Liver (tissue), 2 donors: ENCODE measurements at regions not wholly inside any gene's neighbourhood (a gene's known extent, or its start where the extent isn't known, plus 50 kb on each side); places are given as distances from the start of the nearest gene placed in this dataset.
"Not testable (repeated sequence)": the region's sequence is repeated elsewhere in the genome, so short reads cannot be mapped to it uniquely, and the experiment has no call there.

Source experiments
- YY1 ChIP-seq: IDR thresholded peaks from 2 replicates; pipeline ENCODE4 v1.6.1; 2016; ENCODE audit warnings: antibody characterized with exemption, mild to moderate bottlenecking
- TF ChIP-seq, protein P1 (sequence below): fragments of 150-350 bp; IDR thresholded peaks from 2 replicates; pipeline ENCODE4 v1.5.1; 2017; ENCODE audit warnings: improper control_type of control experiment, low read depth, low read length; ENCODE audit not compliant: missing input control
- donor health status: healthy.

DNA sequence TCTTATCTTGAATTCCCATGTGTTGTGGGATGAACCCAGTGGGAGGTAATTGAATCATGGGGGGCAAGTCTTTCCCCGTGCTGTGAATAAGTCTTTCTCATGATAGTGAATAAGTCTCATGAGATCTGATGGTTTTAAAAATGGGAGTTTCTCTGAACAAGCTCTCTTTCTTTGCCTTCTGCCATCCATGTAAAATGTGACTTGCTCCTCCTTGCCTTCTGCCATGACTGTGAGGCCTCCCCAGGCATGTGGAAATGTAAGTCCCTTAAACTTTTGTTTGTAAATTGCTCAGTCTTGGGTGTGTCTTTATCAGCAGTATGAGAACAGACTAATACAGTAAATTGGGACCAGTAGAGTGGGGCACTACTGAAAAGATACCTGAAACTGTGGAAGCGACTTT is 92.1 kb upstream of the PMCH start:
- TF ChIP-seq, protein P1, sequence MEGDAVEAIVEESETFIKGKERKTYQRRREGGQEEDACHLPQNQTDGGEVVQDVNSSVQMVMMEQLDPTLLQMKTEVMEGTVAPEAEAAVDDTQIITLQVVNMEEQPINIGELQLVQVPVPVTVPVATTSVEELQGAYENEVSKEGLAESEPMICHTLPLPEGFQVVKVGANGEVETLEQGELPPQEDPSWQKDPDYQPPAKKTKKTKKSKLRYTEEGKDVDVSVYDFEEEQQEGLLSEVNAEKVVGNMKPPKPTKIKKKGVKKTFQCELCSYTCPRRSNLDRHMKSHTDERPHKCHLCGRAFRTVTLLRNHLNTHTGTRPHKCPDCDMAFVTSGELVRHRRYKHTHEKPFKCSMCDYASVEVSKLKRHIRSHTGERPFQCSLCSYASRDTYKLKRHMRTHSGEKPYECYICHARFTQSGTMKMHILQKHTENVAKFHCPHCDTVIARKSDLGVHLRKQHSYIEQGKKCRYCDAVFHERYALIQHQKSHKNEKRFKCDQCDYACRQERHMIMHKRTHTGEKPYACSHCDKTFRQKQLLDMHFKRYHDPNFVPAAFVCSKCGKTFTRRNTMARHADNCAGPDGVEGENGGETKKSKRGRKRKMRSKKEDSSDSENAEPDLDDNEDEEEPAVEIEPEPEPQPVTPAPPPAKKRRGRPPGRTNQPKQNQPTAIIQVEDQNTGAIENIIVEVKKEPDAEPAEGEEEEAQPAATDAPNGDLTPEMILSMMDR, result not testable (repeated sequence)
- TF ChIP-seq YY1, result not testable (repeated sequence)
